ENCODE measurements at regions not wholly inside any gene's neighbourhood (a gene's known extent, or its start where the extent isn't known, plus 50 kb on each side); places are given as distances from the start of the nearest gene placed in this dataset.
"Not testable (repeated sequence)": the region's sequence is repeated elsewhere in the genome, so short reads cannot be mapped to it uniquely, and the experiment has no call there.

DNA sequence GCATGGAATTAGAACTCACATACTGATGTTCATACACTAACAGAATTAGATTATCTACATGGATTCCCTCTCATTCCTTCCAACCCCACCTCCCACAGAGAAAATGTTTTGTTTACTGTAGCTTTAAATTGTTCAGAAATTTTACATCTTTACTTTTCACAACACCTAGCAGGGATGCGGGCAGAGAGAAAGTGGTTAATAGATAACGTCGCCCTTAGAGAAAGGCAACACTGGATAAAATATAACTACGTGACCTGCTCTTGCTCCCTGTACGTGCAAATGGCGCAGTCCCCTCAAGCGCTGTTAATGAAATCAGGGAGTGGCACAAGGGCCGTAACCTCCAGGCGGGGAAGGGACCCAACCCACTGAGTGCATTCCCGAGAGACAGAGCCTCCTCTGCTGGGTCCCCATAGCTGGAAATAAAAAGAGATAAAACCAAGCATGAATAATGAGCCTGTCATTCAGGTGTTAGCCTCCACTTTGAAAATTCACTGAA is 125.3 kb upstream of the DAPK1 start:
- no peak for DNase-seq (ENCODE audit: low spot score)

DNA sequence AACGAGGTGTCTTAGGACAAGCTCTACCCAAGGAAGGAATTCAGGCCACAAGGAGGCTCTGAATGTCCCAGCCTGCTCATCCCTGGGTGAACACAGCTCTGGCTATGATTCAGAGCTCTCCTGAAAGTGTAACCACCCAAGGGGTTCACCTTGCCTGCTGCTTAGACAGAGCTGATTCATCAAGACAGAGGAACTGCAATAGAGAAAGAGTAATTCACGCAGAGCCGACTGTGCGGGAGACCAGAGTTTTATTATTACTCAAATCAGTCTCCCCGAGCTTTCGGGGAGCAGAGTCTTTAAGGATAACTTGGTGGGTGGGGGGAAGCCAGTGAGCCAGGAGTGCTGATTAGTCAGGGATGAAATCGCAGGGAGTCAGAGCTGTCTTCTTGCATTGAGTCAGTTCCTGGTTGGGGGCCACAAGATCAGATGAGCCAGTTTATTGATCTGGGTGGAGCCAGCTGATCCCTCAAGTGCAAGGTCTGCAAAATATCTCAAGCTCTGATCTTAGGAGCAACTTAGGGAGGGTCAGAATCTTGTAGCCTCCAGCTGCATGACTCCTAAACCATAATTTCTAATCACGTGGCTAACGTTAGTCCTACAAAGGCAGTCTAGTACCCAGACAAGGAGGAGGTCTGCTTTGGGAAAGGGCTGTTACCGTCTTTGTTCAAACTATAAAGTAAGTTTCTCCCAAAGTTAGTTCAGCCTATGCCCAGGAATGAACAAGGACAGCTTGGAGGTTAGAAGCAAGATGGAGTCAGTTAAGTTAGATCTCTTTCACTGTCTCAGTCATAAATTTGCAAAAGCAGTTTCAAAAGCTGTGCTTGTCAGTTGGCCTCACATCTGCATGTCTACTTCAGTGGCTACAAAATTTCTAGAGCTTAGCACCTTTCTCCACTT is 123.4 kb upstream of the DAPK1 start:
- not testable (repeated sequence) for DNase-seq (ENCODE audit: low spot score)

DNA sequence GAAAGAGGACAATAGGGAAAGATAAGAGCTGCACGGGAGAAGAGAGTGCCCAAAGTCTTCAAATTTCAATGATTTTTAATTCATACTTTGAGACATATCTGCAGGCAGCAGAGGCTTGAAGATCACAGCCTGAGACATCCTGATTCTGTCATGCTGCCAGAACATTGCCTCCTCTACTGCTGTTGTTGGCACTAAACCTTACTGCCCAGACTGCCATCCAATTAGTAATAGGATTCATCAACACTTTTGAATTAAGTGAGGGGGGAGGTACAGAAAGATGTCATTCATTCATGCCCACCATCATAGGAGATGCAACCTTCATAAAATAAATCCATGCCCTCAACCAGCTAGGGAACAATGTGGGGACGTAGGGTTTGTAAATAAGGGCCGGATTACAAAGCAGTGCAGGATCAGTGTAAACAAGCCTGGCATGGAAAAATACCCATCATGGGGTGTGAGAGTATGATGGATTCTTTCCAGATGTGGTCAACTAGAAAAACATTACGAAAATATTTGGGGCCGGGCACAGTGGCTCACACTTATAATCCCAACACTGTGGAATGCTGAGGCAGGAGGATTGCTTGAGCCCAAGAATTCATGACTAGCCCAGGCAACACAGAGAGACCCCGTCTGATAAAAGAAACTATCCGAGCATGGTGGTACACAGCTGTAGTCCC is 122.1 kb upstream of the DAPK1 start:
- no peak for DNase-seq (ENCODE audit: low spot score)

DNA sequence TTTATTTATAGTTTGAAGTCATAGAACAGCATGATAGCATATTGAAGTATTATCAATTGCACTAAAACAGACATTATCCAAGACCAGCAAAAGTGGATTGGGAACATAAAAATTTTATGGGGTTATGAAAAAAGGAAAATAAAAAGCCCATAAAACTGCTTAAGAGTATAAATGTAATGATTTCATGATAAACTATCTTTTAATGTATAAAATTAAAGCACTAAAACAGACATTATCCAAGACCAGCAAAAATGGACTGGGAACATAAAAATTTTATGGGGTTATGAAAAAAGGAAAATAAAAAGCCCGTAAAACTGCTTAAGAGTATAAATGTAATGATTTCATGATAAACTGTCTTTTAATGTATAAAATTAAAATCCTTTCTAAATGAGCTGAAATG is 119.0 kb upstream of the DAPK1 start:
- DNase-seq (ENCODE audit: low spot score), result no peak

DNA sequence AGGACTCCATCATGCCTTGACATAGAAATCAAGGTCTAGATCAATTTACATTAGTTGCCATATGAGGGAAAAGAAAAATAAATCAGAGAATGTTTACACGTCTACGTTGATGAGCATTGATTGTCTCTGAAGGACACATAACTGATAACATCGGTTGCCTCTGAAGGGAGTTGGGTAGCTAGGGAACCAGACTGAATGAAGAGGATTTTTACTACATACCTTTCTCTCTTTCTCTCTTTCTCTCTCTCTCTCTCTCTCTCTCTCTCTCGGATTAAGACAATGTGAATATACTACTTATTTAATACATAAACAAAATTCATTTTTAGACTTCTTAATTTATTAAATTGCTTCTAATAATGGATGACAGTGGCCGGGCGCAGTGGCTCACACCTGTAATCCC is 118.4 kb upstream of the DAPK1 start:
- DNase-seq (ENCODE audit: low spot score), result no peak

DNA sequence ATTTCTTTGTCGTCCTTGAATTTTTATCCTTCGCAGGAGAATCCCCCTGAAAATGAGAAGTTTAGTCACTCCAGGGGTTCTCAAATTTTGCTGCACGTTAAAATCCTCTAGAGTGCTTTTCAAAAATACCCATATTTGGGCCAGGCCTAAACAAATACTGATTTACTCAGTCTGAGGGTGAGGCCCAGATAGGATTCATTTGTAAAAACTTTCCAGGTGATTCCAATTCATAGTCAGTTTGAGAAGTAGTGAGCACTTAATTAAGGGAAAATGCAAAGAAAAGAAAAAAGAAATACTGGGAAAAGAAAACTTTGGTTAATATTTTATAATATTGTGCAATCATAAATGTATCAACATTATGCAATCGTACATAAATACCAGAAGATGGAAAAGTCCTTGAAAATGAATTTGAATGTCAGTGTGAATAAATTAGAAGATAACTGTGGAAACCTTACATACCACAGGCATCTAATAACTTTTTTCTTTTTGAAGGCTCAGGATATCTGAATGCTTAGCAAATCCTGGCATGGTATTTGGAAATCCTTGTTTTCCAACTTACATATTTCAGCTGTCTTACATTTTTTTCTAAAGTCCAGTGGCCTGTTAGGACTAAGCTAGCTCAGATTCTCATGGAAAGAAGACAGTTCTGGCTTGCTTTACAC is 116.5 kb upstream of the DAPK1 start:
- no peak for DNase-seq (ENCODE audit: low spot score)

DNA sequence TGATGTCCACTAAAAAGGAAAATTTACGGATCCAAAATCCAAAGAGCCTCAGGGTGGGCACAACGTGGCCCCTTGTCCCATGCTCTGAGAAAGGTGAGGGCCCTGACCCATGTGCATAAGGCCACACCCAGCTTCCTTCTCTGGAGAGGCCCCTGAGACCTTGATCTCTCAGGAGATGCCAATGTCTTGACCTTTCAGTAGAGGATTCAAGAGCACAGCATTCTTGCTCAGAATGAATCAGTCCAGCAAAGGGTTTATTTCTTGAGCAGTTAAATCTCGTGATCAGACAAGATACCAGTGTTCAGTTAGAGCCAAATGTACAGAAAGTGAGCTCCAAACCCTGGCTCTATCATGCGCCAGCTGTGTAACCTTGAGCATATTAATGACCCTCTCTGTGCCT is 115.9 kb upstream of the DAPK1 start:
- DNase-seq (ENCODE audit: low spot score), result no peak

DNA sequence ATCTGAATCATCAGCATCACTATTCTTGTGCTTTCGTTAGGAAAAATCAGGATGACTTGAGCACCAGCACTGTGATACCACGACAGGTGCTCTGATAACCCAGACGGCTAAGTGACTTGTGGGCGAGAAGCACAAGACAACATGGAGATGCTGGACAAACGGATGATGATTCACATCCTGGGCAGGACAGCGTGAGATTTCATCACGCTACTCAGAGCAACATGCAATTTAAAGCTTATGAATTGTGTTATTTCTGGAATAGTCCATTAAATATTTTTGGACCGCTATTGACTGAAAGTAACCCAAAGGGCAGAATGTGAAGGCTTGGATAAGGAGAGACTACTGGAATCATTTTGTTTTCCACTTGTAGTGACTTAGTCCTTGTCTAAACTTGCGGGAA is 114.8 kb upstream of the DAPK1 start:
- DNase-seq (ENCODE audit: low spot score), result no peak

DNA sequence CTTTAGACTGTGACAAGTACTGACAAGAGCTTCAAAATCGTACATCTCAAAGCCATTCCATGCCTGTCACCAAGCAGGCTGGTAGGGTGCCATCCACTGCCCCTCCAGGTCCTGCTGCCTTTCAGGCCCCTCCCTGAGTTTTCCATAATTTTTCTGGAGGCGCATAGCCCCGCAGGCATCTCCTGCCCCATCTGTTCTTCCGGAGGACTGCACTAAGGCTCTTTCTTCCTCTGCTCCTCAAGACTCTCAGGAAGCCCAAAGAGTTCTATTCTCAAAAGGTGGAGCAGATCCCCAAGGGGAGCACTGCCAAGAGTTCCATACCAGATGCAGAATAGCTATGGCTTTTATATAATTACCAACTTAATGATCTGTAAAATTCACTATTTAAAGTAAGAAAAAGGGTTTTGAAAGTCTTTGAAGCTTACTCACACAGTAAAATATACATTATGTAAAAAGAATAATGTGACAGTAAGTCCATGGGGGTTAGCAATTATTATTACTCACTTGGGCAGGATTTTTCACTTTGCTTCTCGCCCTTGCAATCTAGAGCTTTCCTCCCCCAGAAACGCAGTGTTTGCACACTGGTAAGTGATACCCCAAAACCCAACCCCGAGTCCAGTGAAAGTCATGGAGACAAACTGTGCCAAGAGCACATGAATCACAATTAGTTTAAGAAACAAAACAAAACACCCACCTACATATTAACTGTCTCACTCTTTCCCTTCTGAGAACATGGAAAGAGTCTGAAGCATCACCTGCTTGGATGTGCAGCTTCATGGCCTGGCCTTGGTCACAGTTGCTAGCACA is 114.1 kb upstream of the DAPK1 start:
- DNase-seq (ENCODE audit: low spot score), result no peak

DNA sequence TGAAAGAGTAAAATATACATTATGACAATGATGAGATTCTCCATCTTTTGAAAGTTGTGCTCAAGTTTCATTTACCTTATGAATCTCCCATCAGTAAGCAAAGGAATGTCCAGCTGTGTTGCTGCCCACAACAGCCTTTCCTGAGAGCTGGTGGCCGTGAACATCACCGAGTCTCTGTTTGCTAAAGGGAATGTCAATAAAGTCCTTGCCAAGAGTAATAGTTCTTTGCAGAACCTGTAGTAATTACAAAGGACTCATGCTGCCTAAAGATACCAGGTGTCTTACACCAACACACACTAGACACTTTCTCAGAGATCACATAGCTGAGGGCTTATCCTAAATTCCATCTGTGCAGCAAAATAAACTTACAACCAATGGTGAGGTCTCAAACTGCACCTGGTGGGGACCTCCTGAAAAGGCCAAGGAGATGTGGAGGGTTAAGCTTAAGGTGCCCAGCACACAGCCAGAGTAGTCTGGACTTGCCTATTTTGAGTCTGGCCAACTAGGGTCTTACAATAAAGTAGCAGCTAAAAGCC is 111.1 kb upstream of the DAPK1 start:
- DNase-seq (ENCODE audit: low spot score), result no peak

DNA sequence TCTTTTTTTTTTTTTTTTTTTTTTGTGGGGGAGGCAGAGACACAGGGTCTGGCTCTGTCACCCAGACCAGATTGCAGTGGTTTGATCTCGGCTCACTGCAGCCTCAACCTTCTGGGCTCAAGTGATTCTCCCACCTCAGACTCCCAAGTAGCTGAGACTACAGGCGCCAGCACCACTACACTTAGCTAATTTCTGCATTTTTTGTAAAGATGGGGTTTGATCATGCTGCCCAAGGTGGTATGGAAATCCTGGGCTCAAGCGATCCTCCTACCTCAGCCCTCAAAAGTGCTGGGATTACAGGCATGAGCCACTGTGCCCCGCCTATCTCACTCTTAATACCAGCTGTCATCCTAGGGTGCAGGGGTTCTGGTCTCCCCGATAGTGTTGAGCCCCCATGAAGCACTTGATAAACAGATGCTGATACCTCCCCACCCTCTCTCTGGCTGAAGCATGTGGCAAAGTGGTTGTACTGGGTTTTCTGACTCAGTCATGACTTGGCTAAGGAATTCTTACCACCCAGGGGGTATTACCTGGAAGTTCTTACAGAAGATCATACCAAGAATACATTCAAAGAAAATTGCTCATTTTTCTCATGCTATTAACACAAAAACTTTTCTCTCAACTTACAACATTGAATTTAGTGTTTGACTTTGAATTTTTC is 110.2 kb upstream of the DAPK1 start:
- DNase-seq (ENCODE audit: low spot score), result no peak

DNA sequence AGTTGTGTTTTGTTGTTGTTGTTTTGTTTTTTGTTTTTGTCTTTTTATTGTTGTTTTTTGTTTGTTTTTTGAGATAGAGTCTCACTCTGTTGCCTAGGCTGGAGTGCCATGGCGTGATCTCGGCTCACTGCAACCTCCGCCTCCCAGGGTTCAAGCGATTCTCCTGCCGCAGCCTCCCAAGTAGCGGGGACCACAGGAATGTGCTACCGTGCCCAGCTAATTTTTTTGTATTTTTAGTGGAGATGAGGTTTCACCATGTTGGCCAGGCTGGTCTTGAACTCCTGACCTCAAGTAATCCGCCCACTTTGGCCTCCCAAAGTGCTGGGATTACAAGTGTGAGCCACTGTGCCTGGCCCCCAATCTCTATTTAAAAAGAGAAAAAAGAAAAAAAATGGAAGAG is 109.0 kb upstream of the DAPK1 start:
- not testable (repeated sequence) for DNase-seq (ENCODE audit: low spot score)

DNA sequence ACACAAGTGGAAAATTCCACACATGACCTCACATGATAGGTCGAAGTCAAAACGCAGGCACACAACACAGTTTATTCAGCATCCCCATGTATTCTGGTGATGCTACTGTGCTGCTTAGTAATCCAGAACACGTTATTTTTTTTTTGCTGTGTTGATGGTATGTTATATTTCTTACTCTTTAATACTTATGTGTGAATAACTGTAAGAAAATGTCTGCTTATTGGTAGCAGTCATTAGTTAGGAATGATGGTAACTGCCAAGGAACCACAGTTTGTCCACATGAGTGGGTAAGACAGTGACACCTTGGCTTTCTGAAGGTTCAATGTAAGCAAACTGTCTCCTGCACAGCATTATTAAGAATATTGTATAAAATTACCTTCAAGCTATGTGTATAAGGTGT is 107.7 kb upstream of the DAPK1 start:
- DNase-seq (ENCODE audit: low spot score), result no peak

DNA sequence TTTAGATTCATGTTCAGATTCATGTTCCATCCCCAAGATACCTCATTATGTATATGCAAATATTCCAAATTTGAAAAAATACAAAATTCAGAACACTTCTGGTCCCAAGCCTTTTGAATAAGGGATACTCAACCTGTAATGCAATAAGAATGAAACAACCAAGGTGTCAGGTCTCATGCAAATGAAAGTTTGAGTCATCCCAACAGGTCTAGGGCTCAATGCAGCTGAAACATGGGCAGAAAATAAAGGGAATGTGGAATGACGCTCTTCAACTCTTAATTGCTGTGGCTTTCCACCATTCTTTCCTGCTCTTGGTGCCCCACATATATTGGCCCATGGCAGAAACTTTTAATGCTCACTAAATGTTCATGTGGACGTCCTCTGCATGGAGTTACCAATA is 107.3 kb upstream of the DAPK1 start:
- DNase-seq (ENCODE audit: low spot score), result no peak

DNA sequence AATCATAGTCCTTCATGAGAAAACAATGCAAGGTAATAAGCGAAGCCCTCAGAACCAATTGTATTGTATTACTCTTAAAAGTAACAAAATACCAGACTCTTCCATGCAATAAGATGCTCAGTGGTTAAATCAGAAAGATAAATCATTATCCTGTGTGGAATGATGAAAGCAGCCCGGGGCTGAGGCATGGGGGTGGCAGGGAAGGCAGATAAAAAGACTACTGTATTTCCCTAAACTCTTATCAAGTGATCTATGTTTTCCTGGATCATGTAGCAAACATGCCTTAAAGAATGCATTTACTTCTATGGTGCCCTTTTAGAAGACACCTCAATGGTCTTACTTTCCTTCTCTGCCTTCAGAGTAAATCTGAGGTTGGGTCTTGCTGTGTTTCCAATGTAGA is 105.6 kb upstream of the DAPK1 start:
- no peak for DNase-seq (ENCODE audit: low spot score)

DNA sequence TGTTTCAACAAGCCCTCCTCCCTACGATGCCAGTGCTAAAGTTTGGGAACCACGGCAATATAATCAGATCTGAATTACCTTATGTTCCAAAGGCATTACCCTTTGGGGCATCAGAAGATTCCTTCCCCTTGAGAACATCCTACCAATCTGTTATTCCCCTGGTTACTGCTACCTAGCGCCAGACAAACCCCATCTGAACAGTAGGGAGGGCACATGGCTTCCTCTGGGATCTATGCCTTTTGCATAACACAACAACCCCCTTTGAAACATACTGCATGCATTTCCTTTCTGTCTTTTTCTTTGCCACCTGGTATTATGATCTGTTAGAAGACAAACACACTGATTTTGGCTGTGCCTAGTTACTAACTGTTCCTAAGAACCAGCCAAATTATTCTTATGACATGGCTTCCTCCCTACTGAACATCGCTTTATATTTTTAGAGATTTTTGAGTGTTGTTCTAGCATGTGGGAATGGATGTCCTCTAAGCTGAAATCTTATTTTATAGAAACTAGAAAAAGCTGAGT is 103.9 kb upstream of the DAPK1 start:
- no peak for DNase-seq (ENCODE audit: low spot score)

DNA sequence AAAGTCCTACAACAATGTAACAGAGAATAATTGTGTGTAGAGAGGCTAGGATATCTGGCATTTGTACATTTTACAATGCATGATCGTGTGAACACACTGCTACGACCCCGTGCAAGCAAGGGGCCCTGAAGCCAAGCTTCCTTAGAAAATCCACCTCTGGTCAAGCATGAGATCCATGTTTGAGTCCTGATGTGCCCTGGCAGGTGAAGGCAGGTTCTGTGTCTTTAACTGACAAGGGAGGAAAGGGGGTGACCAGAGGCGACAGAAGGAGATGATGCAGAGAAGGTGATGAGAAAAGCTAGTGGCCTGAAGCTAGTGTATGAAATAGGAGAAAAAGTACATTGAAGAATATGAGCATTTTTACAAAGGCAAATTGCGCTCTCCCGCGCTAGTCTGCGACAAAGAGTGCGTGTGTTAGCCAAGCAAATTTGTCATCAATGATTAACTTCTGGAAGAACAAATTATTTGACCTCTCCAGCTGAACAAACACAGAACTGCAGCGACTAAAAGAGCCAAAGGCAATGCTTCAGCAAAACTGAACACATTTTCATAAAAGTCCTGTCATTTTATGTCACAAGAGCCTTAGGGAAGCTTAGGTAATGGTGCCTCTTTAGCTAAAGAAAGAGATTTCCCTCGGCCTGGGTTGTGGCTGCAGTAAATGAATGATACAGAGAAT is 101.7 kb upstream of the DAPK1 start:
- no peak for DNase-seq (ENCODE audit: low spot score)

DNA sequence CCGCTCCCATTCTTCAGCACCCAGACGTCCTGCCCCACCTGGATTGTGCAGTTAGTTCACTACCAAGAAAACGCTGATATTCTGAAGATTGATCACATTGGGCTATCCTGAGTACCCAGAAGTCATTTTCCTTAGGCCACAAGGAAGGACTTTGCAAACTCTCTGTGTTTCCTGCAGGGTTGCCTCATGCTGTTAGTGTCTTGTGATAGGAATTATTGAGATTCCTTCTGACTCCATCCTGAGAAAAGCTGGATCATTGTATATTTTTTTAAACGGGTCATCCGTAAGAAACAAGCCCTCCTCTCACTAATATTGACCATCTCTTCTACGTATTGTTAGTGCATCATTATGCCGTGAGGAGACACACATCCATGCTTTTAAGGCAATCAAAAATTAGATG is 96.0 kb upstream of the DAPK1 start:
- DNase-seq (ENCODE audit: low spot score), result no peak

DNA sequence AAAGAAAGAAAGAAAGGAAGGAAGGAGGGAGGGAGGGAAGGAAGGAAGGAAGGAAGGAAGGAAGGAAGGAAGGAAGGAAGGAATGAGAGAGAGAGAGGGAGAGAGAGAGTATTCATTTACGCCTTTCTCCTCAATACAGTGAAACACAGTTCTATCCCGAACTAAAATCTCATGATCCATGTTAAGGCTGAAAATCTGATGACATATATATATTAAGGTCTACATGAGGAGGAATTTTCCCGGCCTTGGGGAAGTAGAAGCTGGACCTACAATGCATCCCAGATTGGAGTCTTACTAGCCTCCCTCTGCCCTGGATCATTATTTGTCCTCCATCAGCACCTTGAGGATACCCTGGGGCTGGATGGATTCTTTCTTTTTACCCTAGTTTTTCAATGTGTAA is 95.1 kb upstream of the DAPK1 start:
- no peak for DNase-seq (ENCODE audit: low spot score)
